ENCODE measurements at regions not wholly inside any gene's neighbourhood (a gene's known extent, or its start where the extent isn't known, plus 50 kb on each side); places are given as distances from the start of the nearest gene placed in this dataset.

DNA sequence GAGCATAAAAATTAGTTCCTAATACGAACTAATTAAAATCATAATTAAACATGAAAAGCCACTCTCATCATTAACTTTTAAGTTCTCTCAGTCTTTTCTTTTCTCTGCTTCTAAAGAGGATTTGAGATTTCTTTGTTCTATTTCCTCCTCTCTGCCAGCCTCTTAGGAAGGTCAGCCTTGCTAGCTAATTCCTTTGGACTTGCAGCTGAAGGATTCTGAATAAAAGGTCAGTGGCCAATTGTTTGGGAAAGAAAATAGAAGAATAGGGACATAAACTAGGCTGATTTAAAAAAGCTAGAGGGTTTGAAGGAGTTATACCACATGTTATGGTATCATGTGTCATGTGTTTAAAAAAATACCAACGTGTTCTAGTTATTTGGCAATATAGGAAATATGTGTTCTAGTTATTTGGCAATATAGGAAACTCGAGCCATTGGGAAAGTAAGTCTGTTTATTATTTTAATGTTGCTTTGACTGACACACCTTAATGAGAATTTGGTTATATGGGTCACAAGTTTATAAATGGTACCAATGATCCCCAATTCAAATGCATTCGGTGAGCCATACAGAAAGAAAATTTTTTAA is 1668.7 kb upstream of the PCDH7 start (continued):
- TF ChIP-seq, protein P1, sequence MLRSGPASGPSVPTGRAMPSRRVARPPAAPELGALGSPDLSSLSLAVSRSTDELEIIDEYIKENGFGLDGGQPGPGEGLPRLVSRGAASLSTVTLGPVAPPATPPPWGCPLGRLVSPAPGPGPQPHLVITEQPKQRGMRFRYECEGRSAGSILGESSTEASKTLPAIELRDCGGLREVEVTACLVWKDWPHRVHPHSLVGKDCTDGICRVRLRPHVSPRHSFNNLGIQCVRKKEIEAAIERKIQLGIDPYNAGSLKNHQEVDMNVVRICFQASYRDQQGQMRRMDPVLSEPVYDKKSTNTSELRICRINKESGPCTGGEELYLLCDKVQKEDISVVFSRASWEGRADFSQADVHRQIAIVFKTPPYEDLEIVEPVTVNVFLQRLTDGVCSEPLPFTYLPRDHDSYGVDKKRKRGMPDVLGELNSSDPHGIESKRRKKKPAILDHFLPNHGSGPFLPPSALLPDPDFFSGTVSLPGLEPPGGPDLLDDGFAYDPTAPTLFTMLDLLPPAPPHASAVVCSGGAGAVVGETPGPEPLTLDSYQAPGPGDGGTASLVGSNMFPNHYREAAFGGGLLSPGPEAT (IDR thresholded peaks at IDR 0.05; ENCODE audit: low read depth) = no peak
- TF ChIP-seq MEF2A (IDR thresholded peaks at IDR 0.05; ENCODE audit: insufficient read depth, low read depth, low read length) (no peak), SUPT20H (IDR thresholded peaks at IDR 0.05; ENCODE audit: borderline replicate concordance, control insufficient read depth, low read depth, low read length) (no peak), ZBED1 (IDR thresholded peaks at IDR 0.05; ENCODE audit: borderline replicate concordance) (no peak), POU2F2 (IDR thresholded peaks at IDR 0.05; ENCODE audit: borderline replicate concordance, low read depth, low read length) (no peak)
- TF ChIP-seq, protein P2, sequence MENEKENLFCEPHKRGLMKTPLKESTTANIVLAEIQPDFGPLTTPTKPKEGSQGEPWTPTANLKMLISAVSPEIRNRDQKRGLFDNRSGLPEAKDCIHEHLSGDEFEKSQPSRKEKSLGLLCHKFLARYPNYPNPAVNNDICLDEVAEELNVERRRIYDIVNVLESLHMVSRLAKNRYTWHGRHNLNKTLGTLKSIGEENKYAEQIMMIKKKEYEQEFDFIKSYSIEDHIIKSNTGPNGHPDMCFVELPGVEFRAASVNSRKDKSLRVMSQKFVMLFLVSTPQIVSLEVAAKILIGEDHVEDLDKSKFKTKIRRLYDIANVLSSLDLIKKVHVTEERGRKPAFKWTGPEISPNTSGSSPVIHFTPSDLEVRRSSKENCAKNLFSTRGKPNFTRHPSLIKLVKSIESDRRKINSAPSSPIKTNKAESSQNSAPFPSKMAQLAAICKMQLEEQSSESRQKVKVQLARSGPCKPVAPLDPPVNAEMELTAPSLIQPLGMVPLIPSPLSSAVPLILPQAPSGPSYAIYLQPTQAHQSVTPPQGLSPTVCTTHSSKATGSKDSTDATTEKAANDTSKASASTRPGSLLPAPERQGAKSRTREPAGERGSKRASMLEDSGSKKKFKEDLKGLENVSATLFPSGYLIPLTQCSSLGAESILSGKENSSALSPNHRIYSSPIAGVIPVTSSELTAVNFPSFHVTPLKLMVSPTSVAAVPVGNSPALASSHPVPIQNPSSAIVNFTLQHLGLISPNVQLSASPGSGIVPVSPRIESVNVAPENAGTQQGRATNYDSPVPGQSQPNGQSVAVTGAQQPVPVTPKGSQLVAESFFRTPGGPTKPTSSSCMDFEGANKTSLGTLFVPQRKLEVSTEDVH (IDR thresholded peaks at IDR 0.05; ENCODE audit: low read depth, partially characterized antibody) = no peak

DNA sequence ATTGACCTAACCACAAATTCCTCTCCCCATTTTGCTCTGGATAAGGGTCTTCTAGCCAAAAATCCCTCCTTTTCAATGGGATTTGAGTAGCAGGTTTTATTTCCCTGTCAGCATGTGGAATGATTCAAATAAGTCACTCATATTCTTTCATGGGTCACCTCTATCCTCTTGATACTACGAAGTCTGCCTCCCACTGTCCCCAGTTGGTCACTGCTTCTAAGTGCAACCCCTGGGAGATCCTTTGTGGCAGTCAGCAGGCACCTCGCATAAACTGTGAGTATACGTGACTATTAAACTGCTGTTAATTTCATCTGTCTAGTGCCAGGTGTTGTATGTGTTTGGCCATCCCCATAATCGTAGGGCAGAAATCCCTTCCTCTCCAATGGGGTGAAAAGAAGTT is 1667.9 kb upstream of the PCDH7 start:
- no TSS peak for BruUV-seq (replicated peaks)
- ChIA-PET RAD21 (ENCODE audit: unreplicated experiment) (no interaction called here), CTCF (no interaction called here), SMC1A (ENCODE audit: uncharacterized antibody, unreplicated experiment) (no interaction called here), POLR2A (no interaction called here)
- H3K4me1 ChIP-seq (ENCODE audit: control insufficient read depth, insufficient read depth, low read length) = no peaks in the 10 kb centered on the region
- no peak for FAIRE-seq
- no peak for TF ChIP-seq NFIC (IDR thresholded peaks at IDR 0.05; ENCODE audit: low read depth, low read length)
- no peak for TF ChIP-seq MEF2A (IDR thresholded peaks at IDR 0.05; ENCODE audit: insufficient read depth, low read depth, low read length)
- no peak for TF ChIP-seq BMI1 (IDR thresholded peaks at IDR 0.05; ENCODE audit: borderline replicate concordance)
- TF ChIP-seq, protein P3, sequence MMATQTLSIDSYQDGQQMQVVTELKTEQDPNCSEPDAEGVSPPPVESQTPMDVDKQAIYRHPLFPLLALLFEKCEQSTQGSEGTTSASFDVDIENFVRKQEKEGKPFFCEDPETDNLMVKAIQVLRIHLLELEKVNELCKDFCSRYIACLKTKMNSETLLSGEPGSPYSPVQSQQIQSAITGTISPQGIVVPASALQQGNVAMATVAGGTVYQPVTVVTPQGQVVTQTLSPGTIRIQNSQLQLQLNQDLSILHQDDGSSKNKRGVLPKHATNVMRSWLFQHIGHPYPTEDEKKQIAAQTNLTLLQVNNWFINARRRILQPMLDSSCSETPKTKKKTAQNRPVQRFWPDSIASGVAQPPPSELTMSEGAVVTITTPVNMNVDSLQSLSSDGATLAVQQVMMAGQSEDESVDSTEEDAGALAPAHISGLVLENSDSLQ (IDR thresholded peaks at IDR 0.05) = no peak
- TF ChIP-seq ZZZ3 (IDR thresholded peaks at IDR 0.05; ENCODE audit: control insufficient read depth, insufficient read length, low read depth) = no peak
- no peak for TF ChIP-seq ATF7 (IDR thresholded peaks at IDR 0.05; ENCODE audit: low read depth)
- TF ChIP-seq, protein P1 (IDR thresholded peaks at IDR 0.05; ENCODE audit: low read depth) = no peak
- no peak overlapping the region for H3K4me2 ChIP-seq (ENCODE audit: control insufficient read depth, insufficient read depth)
- no peaks in the 10 kb centered on the region for H3K27me3 ChIP-seq (replicated peaks in 1 of 2; ENCODE audit: control insufficient read depth in 2 of 2, insufficient read depth in 2 of 2, low read length in 1 of 2)
- DNase-seq (ENCODE audit: low read depth, low spot score) = no peak
- intact Hi-C loops (cut with micrococcal nuclease; ENCODE audit: unreplicated experiment) (no loop called here), in situ Hi-C loops (cut with MboI) (no loop called here)
- no peak overlapping the region for H2AFZ ChIP-seq (ENCODE audit: control insufficient read depth, low read depth, low read length)
- 8% methylated on average over 4 of the region's 4 CpGs for WGBS (ENCODE audit: insufficient coverage, insufficient replicate concordance, low lambda C conversion rate, missing lambda C conversion rate)
- no peak overlapping the region for H3K9ac ChIP-seq (ENCODE audit: control insufficient read depth, insufficient read depth, low read length)
- H3K4me3 ChIP-seq = no peak overlapping the region
- no peak for ATAC-seq
- H3K27ac ChIP-seq (ENCODE audit: control insufficient read depth, insufficient read depth) = no peak overlapping the region
- no peaks in the 10 kb centered on the region for H4K20me1 ChIP-seq (ENCODE audit: control insufficient read depth, insufficient read depth)
- H3K79me2 ChIP-seq (ENCODE audit: control insufficient read depth, insufficient read depth, low read length) = no peaks in the 10 kb centered on the region
- no peaks in the 10 kb centered on the region for H3K9me3 ChIP-seq (replicated peaks; ENCODE audit: control insufficient read depth, insufficient read depth, low read length)
- no peaks in the 10 kb centered on the region for H3K36me3 ChIP-seq (ENCODE audit: control insufficient read depth in 2 of 2, insufficient read depth in 2 of 2, low read length in 1 of 2)

Data from GM12878 (cell line).